IPS-15b (cell line): ENCODE measurements at regions not wholly inside any gene's neighbourhood (a gene's known extent, or its start where the extent isn't known, plus 50 kb on each side); places are given as distances from the start of the nearest gene placed in this dataset.

Experiments used
- H3K27me3 ChIP-seq: one replicate; pipeline ENCODE4 v1.6.1; 2013; ENCODE audit warnings: low read length; ENCODE audit not compliant: control insufficient read depth, insufficient read depth
- H3K36me3 ChIP-seq: one replicate; pipeline ENCODE4 v1.6.1; 2013; ENCODE audit warnings: low read length; ENCODE audit not compliant: control insufficient read depth, insufficient read depth
- H3K4me1 ChIP-seq: one replicate; pipeline ENCODE4 v1.6.1; 2013; ENCODE audit warnings: mild to moderate bottlenecking, low read length; ENCODE audit not compliant: control insufficient read depth, insufficient read depth
- H3K4me3 ChIP-seq: one replicate; pipeline ENCODE4 v1.5.1; 2013; ENCODE audit warnings: low read depth, low read length
- H3K9ac ChIP-seq: one replicate; pipeline ENCODE4 v1.6.1; 2013; ENCODE audit warnings: low read depth, mild to moderate bottlenecking, low read length
- H3K9me3 ChIP-seq: one replicate; pipeline ENCODE4 v1.6.1; 2013; ENCODE audit warnings: mild to moderate bottlenecking, low read length; ENCODE audit not compliant: control insufficient read depth, insufficient read depth

DNA sequence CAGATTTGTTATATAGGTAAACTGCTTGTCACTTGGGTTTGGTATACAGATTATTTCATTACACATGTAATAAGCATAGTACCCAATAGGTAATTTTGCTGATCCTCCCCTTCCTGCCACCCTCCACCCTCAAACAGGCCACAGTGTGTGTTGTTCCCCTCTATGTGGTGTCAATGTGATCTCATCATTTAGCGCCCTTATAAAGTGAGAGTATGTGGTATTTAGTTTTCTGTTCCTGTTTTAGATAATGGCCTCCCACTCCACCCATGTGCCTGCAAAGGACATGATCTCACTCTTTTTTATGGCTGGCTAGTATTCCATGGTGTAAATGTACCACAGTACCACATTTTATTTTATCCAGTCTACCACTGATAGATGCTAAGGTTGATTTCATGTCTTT lies 522.1 kb upstream of the LRRC7 start:
- Histone ChIP-seq H3K4me1 (no peaks in the 10 kb centered on the region), H3K36me3 (no peaks in the 10 kb centered on the region), H3K9me3 (no peaks in the 10 kb centered on the region), H3K27me3 (no peaks in the 10 kb centered on the region), H3K4me3 (no peak overlapping the region), H3K9ac (no peak overlapping the region)

DNA sequence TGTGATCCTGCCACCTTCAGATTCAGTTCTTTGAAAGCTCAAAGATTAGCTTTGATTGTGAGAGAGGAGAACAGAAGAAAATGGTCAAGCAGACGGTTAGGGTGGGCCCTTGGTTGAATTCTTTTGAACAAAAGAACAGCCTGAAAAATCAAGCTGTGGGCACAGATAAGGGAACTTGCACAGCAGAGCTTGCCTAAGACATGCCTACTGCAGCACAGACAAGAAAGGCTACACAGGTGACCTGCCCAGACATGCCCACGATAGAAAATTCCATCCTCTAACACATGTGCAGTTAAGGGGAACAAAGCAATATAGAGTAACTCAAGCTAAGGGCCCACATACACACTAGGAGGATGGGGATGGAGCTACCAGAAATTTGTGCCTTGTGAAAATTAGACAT lies 512.5 kb upstream of the LRRC7 start:
- Histone ChIP-seq H3K27me3 (no peaks in the 10 kb centered on the region), H3K4me3 (no peak overlapping the region), H3K9me3 (no peaks in the 10 kb centered on the region), H3K4me1 (no peaks in the 10 kb centered on the region), H3K9ac (no peak overlapping the region), H3K36me3 (no peaks in the 10 kb centered on the region)

DNA sequence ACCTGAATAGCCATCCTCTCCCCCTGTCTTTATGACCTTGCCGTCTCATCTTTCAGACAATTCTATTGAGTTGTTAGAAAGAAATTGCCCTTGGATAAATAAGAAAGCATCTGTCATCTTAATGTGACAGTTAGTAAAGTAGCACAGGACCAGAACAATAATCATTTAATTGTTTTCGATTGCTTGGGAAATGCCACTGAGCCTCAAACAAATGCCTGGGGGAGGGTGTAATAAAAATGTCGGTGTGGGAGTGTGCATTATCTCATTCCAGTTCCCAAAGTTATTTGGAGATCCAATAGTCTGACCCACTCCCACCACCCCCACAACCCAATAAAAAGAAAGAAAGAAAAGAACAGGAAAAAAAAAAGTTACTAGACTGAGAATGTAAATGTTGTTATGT lies 509.3 kb upstream of the LRRC7 start:
- H3K36me3 ChIP-seq, result no peaks in the 10 kb centered on the region
- no peaks in the 10 kb centered on the region for H3K27me3 ChIP-seq
- H3K4me3 ChIP-seq, result no peak overlapping the region
- no peaks in the 10 kb centered on the region for H3K9me3 ChIP-seq
- H3K4me1 ChIP-seq, result no peaks in the 10 kb centered on the region
- H3K9ac ChIP-seq, result no peak overlapping the region

DNA sequence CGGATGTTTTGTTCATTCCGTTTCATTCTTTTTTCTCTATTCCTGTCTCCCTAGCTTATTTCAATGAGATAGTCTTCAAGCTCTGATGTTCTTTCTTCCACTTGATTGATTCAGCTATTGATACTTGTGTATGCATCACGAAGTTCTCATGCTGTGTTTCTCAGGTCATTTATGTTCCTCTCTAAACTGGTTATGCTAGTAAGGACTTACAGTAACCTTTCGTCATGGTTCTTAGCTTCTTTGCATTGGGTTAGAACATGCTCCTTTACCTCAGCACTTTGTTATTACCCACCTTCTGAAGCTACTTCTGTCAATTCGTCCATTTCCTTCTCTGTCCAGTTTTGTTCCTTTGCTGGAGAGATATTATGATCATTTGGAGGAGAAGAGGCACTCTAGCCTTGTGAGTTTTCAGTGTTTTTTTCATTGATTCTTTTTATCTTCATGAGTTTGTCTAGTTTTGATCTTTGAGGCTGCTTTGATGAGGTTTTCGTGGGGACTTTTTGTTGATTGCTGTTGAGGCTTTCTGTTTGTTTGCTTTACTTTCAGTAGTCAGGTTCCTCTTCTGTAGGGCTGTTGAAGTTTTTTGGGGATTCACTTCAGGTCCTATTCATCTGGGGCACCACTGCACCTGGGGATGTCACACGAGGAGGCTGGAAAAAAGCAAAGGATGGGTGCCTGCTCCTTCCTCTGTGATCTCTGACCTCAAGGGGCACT lies 496.9 kb upstream of the LRRC7 start:
- Histone ChIP-seq H3K9ac (no peak overlapping the region), H3K4me1 (peaks cover 2% of the 10 kb centered on the region), H3K4me3 (no peak overlapping the region), H3K27me3 (no peaks in the 10 kb centered on the region), H3K36me3 (no peaks in the 10 kb centered on the region), H3K9me3 (no peaks in the 10 kb centered on the region)

DNA sequence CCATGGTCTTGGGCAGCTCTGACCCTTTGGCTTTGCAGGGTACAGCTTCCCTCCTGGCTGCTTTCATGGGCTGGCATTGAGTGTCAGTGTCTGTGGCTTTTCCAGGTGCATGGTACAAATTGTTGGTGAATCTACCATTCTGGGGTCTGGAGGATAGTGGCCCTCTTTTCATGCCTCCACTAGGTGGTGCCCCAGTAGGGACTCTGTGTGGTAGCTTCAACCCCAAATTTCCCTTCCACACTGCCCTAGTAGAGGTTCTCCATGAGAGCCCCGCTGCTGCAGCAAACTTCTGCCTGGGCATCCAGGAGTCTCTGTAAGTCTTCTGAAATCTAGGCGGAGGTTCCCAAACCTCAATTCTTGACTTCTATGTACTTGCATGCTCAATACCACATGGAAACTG lies 494.5 kb upstream of the LRRC7 start:
- Histone ChIP-seq H3K4me1 (peaks cover 22% of the 10 kb centered on the region), H3K9me3 (no peaks in the 10 kb centered on the region), H3K9ac (no peak overlapping the region), H3K4me3 (no peak overlapping the region), H3K36me3 (no peaks in the 10 kb centered on the region), H3K27me3 (no peaks in the 10 kb centered on the region)

DNA sequence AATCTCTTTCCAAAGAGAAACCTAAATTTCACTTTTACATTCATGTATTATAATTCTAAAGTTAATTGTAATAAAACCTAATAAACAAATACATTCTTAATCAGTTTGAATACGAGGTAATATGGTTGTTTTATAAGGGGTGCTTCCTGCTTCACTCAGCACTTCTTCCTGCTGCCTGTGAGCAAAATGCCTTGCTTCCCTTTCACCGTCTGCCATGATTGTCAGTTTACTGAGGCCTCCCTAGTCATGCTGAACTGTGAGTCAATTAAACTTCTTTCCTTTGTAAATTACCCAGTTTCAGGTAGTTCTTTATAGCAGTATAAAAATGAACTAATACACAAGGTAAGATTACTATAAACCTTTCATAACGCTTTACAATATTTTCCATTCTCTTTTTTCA lies 491.1 kb upstream of the LRRC7 start:
- no peaks in the 10 kb centered on the region for H3K27me3 ChIP-seq
- peaks cover 29% of the 10 kb centered on the region for H3K4me1 ChIP-seq
- H3K9ac ChIP-seq, result no peak overlapping the region
- H3K4me3 ChIP-seq, result no peak overlapping the region
- no peaks in the 10 kb centered on the region for H3K9me3 ChIP-seq
- H3K36me3 ChIP-seq, result no peaks in the 10 kb centered on the region

DNA sequence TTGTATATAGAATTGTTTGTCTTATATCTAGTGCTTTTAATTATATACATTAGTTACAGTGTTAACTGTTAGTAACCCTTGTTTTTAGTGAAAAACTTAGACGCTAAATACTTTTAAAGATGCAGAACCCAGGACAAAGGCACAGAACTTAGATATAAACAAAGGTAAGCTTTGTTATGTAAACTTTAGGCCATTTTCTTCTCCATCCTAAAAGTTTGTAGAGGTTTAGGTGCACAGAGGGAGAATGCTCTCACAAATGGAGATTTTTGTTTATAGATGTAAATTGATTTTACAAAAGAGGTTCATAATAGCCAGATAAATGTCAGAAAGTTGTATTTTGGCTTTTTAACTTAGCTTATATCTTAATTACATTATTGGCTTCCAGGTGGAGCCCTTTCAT lies 490.5 kb upstream of the LRRC7 start:
- H3K9ac ChIP-seq, result no peak overlapping the region
- no peaks in the 10 kb centered on the region for H3K9me3 ChIP-seq
- H3K36me3 ChIP-seq, result no peaks in the 10 kb centered on the region
- peaks cover 35% of the 10 kb centered on the region for H3K4me1 ChIP-seq
- no peaks in the 10 kb centered on the region for H3K27me3 ChIP-seq
- no peak overlapping the region for H3K4me3 ChIP-seq

DNA sequence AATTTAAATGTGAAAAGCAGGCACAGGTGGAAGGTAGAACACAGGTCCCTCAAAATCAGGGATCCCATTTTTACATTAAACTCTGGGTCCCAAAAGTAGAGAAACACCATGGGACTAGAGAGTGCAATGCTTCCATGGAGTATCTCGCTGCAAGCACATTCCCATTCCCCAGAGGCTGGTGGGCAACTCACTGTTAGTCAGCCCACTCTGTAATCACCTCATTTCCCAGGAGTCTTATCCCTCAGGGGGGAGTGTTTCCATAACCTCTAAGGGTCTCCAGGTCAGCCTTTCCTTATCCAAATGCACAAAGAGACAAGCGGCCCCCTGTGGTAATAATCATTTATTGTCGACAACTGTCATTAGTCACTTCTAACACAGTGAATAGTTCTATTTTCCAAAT lies 490.1 kb upstream of the LRRC7 start:
- Histone ChIP-seq H3K4me3 (no peak overlapping the region), H3K36me3 (no peaks in the 10 kb centered on the region), H3K9me3 (no peaks in the 10 kb centered on the region), H3K9ac (no peak overlapping the region), H3K27me3 (no peaks in the 10 kb centered on the region), H3K4me1 (peaks cover 39% of the 10 kb centered on the region)

DNA sequence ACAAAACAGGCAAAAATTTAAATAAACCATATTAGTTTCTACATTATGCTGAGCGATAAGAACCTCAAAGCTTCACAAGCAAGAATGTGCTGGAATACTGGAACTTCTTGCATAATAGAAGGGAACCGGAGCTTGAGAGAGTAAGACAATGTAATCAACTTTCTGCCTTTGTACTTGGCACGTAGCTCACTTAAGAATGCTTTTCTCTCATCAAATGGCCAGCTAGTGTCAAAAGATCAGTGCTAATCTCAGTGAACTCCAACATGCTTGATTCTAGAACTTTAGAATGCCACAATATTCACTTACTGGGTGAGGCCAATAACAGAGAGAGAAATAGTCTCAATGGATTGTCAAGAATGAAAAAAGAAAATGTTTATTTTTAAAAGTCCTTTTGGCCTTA lies 486.1 kb upstream of the LRRC7 start:
- H3K4me3 ChIP-seq, result no peak overlapping the region
- H3K9ac ChIP-seq, result no peak overlapping the region
- H3K36me3 ChIP-seq, result no peaks in the 10 kb centered on the region
- H3K9me3 ChIP-seq, result no peaks in the 10 kb centered on the region
- peaks cover 36% of the 10 kb centered on the region for H3K4me1 ChIP-seq
- no peaks in the 10 kb centered on the region for H3K27me3 ChIP-seq

DNA sequence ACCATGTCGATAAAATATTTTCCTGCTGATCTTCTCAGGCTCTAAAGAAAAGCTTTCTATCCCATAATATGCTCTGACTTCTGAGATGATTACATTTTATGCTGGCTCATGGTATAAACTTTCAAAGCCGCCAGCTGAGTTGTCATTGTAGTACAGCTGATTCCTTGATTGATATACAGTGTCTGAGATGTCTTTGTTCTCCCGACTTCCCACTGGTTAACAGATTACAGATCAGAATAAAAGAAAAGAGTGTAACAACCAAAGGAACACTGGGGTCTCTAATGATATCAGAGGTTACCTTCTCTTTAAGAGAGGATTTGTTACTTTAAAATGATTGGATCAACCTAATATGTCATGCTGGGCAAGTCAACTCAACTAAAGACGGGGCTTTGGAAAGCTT lies 485.4 kb upstream of the LRRC7 start:
- Histone ChIP-seq H3K36me3 (no peaks in the 10 kb centered on the region), H3K4me3 (no peak overlapping the region), H3K9me3 (no peaks in the 10 kb centered on the region)

DNA sequence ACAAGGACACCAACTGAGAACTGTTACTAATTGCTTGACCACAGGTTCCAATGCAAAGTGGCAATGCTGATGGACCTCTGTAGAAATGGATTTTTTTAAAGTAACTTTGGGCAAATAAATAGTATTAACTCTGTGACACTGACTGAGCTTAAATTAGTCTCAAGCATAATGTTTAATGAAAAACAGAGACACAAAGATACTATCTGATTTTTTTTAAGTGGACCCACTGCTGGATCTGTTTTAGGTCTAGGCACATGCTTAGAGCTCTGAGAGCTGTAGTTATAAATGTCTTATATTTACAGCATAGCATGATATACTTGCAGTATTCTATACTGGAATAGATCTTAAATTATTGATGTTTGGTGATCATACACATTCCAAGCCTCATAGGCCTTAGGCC lies 481.6 kb upstream of the LRRC7 start:
- no peak overlapping the region for H3K4me3 ChIP-seq

More for the DNA sequence above, 485.4 kb upstream of the LRRC7 start:
- peaks cover 32% of the 10 kb centered on the region for H3K4me1 ChIP-seq
- no peak overlapping the region for H3K9ac ChIP-seq
- no peaks in the 10 kb centered on the region for H3K27me3 ChIP-seq

DNA sequence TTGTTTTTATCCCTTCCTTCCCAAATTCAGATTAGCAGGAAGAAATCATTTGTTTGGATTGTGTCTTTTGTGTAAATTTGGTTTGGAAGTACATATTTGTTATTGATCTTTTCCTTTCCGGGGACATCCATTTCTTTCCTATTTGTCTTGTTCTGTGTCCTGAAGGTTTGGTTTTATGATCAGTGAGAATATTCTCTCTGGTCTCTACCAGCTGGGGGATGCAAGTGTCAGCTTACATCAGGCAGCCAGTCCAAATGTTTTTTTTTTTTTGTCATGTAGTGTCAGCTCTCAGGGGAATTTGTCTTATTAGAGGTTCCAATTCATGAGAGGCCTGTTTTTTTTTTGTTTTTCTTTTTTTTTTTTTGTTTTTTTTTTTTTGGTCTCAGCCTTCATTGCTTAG lies 479.2 kb upstream of the LRRC7 start:
- Histone ChIP-seq H3K4me1 (peaks cover 5% of the 10 kb centered on the region), H3K36me3 (no peaks in the 10 kb centered on the region), H3K9me3 (no peaks in the 10 kb centered on the region), H3K4me3 (no peak overlapping the region), H3K9ac (no peak overlapping the region), H3K27me3 (no peaks in the 10 kb centered on the region)

More for the DNA sequence above, 481.6 kb upstream of the LRRC7 start:
- Histone ChIP-seq H3K4me1 (peaks cover 22% of the 10 kb centered on the region), H3K9ac (no peak overlapping the region), H3K27me3 (no peaks in the 10 kb centered on the region), H3K9me3 (no peaks in the 10 kb centered on the region), H3K36me3 (no peaks in the 10 kb centered on the region)
